ELF-1 (cell line): ENCODE measurements at regions not wholly inside any gene's neighbourhood (a gene's known extent, or its start where the extent isn't known, plus 50 kb on each side); places are given as distances from the start of the nearest gene placed in this dataset.
"Not testable (repeated sequence)": the region's sequence is repeated elsewhere in the genome, so short reads cannot be mapped to it uniquely, and the experiment has no call there.

Experiments used
- DNase-seq: peaks from one replicate; pipeline ENCODE4 v3.0.0-alpha.2; 2016; ENCODE audit warnings: low read depth, low spot score

GRCh38 chr7:4437916-4438315 lies 244.2 kb upstream of the FOXK1 start:
- DNase-seq, result no peak

GRCh38 chr7:4438723-4439245 lies 243.3 kb upstream of the FOXK1 start:
- DNase-seq, result no peak

GRCh38 chr7:4439444-4439843 lies 242.7 kb upstream of the FOXK1 start:
- DNase-seq, result no peak

- no peak for DNase-seq
Measured at GRCh38 chr7:4444106-4444505, 238.0 kb upstream of the FOXK1 start.

GRCh38 chr7:4445777-4446176 lies 236.3 kb upstream of the FOXK1 start:
- no peak for DNase-seq

GRCh38 chr7:4449263-4449662 lies 232.8 kb upstream of the FOXK1 start:
- DNase-seq, result no peak

GRCh38 chr7:4450483-4450882 lies 231.6 kb upstream of the FOXK1 start:
- DNase-seq, result no peak

GRCh38 chr7:4460597-4460996 lies 221.5 kb upstream of the FOXK1 start:
- DNase-seq, result no peak

- DNase-seq, result no peak
Measured at GRCh38 chr7:4461531-4461930, 220.6 kb upstream of the FOXK1 start.

GRCh38 chr7:4468320-4469102 lies 213.6 kb upstream of the FOXK1 start:
- DNase-seq, result no peak

- DNase-seq, result peak; percentile 45
Measured at GRCh38 chr7:4470246-4470645, 211.8 kb upstream of the FOXK1 start.

GRCh38 chr7:4472728-4473127 lies 209.4 kb upstream of the FOXK1 start:
- peak; percentile 8 for DNase-seq

GRCh38 chr7:4479367-4480039 lies 202.6 kb upstream of the FOXK1 start:
- DNase-seq, result peak; percentile 92

- not testable (repeated sequence) for DNase-seq
Measured at GRCh38 chr7:4480131-4480530, 202.0 kb upstream of the FOXK1 start.

- DNase-seq, result no peak
Measured at GRCh38 chr7:4483851-4484250, 198.2 kb upstream of the FOXK1 start.

GRCh38 chr7:4484545-4484944 lies 197.6 kb upstream of the FOXK1 start:
- DNase-seq, result no peak

GRCh38 chr7:4486907-4487306 lies 195.2 kb upstream of the FOXK1 start:
- DNase-seq, result no peak

- DNase-seq, result not testable (repeated sequence)
Measured at GRCh38 chr7:4496911-4497310, 185.2 kb upstream of the FOXK1 start.

- peak; percentile 88 for DNase-seq
Measured at GRCh38 chr7:4500812-4501211, 181.3 kb upstream of the FOXK1 start.

- not testable (repeated sequence) for DNase-seq
Measured at GRCh38 chr7:4507886-4508285, 174.2 kb upstream of the FOXK1 start.

- DNase-seq, result peak; percentile 5
Measured at GRCh38 chr7:4513450-4513849, 168.6 kb upstream of the FOXK1 start.

- peak; percentile 57 for DNase-seq
Measured at GRCh38 chr7:4519819-4520520, 162.1 kb upstream of the FOXK1 start.
